Heart left ventricle (tissue), 16 donors: ENCODE measurements at regions not wholly inside any gene's neighbourhood (a gene's known extent, or its start where the extent isn't known, plus 50 kb on each side); places are given as distances from the start of the nearest gene placed in this dataset.

Experiments used
- ATAC-seq, 4 donors: fragments of 200-7000 bp; cut with Tn5 transposase; one replicate each; pipeline ENCODE4 v1.9.1; 2020 to 2022; ENCODE audit warnings: moderate library complexity in 4 of 4, mild to moderate bottlenecking in 3 of 4, moderate number of reproducible peaks in 1 of 4
- DNase-seq, 5 donors: peaks; one replicate each; pipeline ENCODE4 v3.0.0-alpha.2; 2020
- H3K27ac ChIP-seq, 12 donors: fragments of 200-600 bp; sonication (generic) in 4 of 12; one replicate each; pipeline versions ENCODE4 v1.5.0 to v1.8.0; 2016 to 2022; ENCODE audit warnings: mild to moderate bottlenecking in 2 of 12
- H3K27me3 ChIP-seq, 9 donors: fragments of 200-600 bp; sonication (generic) in 2 of 9; one replicate each; pipeline versions ENCODE4 v1.5.1 to v1.8.0; 2016 to 2022; ENCODE audit warnings: mild to moderate bottlenecking in 3 of 9
- H3K36me3 ChIP-seq, 9 donors: fragments of 200-600 bp; sonication (generic) in 2 of 9; one replicate each; pipeline versions ENCODE4 v1.5.0 to v1.8.0; 2018 to 2022; ENCODE audit warnings: mild to moderate bottlenecking in 2 of 9
- H3K4me1 ChIP-seq, 12 donors: fragments of 200-600 bp; sonication (generic) in 4 of 12; one replicate each; pipeline versions ENCODE4 v1.5.0 to v1.8.0; 2016 to 2022; ENCODE audit warnings: mild to moderate bottlenecking in 3 of 12
- H3K4me3 ChIP-seq, 12 donors: fragments of 200-600 bp; sonication (generic) in 4 of 12; one replicate each; pipeline versions ENCODE4 v1.5.0 to v1.8.0; 2017 to 2022; ENCODE audit warnings: mild to moderate bottlenecking in 9 of 12, moderate library complexity in 4 of 12
- H3K9me3 ChIP-seq, 12 donors: fragments of 200-600 bp; sonication (generic) in 4 of 12; one replicate each; pipeline versions ENCODE4 v1.5.0 to v1.8.0; 2016 to 2022; ENCODE audit warnings: mild to moderate bottlenecking in 1 of 12
- POLR2A ChIP-seq, 2 donors: fragments of 450-650 bp; IDR thresholded peaks; one replicate each; pipeline ENCODE4 v1.6.1; 2017; ENCODE audit warnings: antibody characterized with exemption in 2 of 2, mild to moderate bottlenecking in 2 of 2, moderate library complexity in 2 of 2
- WGBS, 4 donors: extraction: QIAGEN DNeasy Blood & Tissue Kit in 2 of 4; methylation state at CpG; one replicate each; pipeline versions ENCODE4 v1.1.5 to v1.1.7; 2013 to 2018; 5-methylcytosine and 5-hydroxymethylcytosine counted together
- intact Hi-C, 10 donors: fragments of 100-400 bp; cut with DNase I; formaldehyde crosslinking; loops; one replicate each; pipeline versions ENCODE4 v1.11.1 to v1.14.2; 2022
- TF ChIP-seq, protein P1 (sequence below), 12 donors: fragments of 200-600 bp; sonication (generic) in 4 of 12; IDR thresholded peaks; one replicate each; pipeline versions ENCODE4 v1.5.0 to v1.8.0; 2018 to 2022; ENCODE audit warnings: antibody characterized with exemption in 12 of 12, mild to moderate bottlenecking in 5 of 12
- donor health status: ischemic (EF 13 %, LVEDD 7.1; RV severe dilation, severe dysfunction).
- donor health status: healthy with polysubstance abuse.
- donor health status: DM: no; HTN: yes; CAD: no.
- donor health status: DM: no; HTN: no; CAD: no.
- donor health status: ischemic (EF 25% LVEDD 6.9; RV normal size, moderate dysfunction).
- donor health status: ischemic (EF 25% LVEDD 5.7; RV mildly dilated, moderate dysfunction).
- donor health status: healthy.
- donor health status: DM: yes; HTN: yes; CAD: no.
- donor health status: ischemic (EF 35%, LVEDD 5.7; RV mildly dilated, moderate dysfunction).
- donor health status: nonischemic (EF 11% LVEDD 7.7; RV severe dilation, severe dysfunction).
- donor health status: DM: yes; HTN: yes; CAD: no.
- donor health status: PGD.
- donor health status: ischemic (EF 29% LVEDD 5.4; RV normal size, mild dysfunction).
- donor health status: nonischemic (EF 23%, LVEDD 6.1; RV moderate dilation, normal function).

DNA sequence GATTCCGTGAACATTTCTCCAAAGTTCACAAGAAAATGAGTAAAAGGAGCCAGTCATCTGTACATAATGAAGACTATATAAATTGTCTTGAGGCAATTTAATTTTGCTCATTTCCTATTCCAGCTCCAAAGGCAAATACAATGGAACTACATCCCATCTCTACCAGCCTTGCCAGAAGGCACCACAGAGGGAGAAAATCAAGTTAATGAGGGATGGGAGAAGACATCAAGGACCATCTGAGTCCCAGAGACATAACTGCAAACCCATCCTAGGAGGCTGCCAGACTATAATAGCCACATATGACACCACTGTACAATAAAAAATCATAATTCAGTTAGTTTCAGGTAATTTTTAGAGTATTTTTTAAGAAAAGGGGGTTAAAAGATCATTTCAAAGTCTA is 136.3 kb upstream of the RGMB start:
- peaks cover 0 to 14% (median 0%) of the 10 kb centered on the region in 12 donors for H3K4me1 ChIP-seq
- H3K9me3 ChIP-seq = no peaks in the 10 kb centered on the region
- WGBS, 4 donors = 81 to 96% (median 85%) methylated on average over 1 of the region's 1 CpG
- H3K27me3 ChIP-seq = no peaks in the 10 kb centered on the region
- TF ChIP-seq POLR2A (IDR thresholded peaks at IDR 0.05) = no peak
- TF ChIP-seq, protein P1, sequence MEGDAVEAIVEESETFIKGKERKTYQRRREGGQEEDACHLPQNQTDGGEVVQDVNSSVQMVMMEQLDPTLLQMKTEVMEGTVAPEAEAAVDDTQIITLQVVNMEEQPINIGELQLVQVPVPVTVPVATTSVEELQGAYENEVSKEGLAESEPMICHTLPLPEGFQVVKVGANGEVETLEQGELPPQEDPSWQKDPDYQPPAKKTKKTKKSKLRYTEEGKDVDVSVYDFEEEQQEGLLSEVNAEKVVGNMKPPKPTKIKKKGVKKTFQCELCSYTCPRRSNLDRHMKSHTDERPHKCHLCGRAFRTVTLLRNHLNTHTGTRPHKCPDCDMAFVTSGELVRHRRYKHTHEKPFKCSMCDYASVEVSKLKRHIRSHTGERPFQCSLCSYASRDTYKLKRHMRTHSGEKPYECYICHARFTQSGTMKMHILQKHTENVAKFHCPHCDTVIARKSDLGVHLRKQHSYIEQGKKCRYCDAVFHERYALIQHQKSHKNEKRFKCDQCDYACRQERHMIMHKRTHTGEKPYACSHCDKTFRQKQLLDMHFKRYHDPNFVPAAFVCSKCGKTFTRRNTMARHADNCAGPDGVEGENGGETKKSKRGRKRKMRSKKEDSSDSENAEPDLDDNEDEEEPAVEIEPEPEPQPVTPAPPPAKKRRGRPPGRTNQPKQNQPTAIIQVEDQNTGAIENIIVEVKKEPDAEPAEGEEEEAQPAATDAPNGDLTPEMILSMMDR (IDR thresholded peaks at IDR 0.05) = no peak
- intact Hi-C loops = no loop called here
- H3K27ac ChIP-seq = no peak overlapping the region
- ATAC-seq (no peak), DNase-seq (no peak)
- H3K4me3 ChIP-seq = no peak overlapping the region
- no peaks in the 10 kb centered on the region for H3K36me3 ChIP-seq

DNA sequence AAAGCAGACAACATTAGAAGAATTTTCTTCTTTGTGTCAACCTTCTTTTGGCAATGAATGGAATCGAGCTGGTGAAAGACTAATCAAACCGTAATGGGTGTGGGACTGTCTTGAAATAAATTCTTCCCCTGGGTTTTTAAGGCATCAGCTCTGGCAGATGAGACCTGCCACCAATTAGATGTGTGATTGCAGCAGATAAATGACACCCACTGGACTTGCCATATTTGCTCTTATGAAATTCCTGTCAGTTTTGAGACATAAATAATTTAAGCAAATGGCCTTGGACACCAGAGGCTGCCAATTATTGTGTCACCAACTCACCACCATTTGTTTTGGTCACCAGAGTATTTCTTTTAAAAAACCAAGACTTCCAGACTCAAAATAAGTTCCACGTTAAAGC is 135.9 kb upstream of the RGMB start:
- Histone ChIP-seq H3K27ac (no peak overlapping the region), H3K4me1 (peaks cover 0 to 14% (median 0%) of the 10 kb centered on the region in 12 donors), H3K27me3 (no peaks in the 10 kb centered on the region), H3K4me3 (no peak overlapping the region), H3K9me3 (no peaks in the 10 kb centered on the region), H3K36me3 (no peaks in the 10 kb centered on the region)
- TF ChIP-seq POLR2A (IDR thresholded peaks at IDR 0.05) = no peak
- TF ChIP-seq, protein P1 (IDR thresholded peaks at IDR 0.05) = no peak
- intact Hi-C loops = no loop called here
- 62 to 71% (median 69%) methylated on average over 3 of the region's 3 CpGs for WGBS, 4 donors
- no peak for DNase-seq
- no peak for ATAC-seq

DNA sequence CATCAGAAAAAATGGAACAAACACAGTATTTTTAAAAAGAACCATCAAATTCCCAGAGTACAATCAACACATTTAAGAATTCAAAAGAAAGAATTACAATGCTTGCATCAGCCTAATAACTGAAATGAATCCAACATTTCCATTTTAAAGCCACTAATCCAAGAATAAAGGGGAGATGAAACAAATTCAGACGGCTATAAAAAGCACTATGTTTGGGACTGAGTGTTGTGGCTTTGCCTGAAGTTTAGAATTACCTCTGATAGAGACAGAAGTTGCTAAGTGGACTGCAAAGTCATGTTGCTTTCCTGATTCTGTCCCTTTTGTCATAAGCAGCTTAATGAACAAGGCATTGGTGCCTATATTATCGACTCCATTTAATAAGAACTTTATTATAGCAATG is 135.4 kb upstream of the RGMB start:
- H3K4me3 ChIP-seq = no peak overlapping the region
- peaks cover 0 to 14% (median 0%) of the 10 kb centered on the region in 12 donors for H3K4me1 ChIP-seq
- H3K9me3 ChIP-seq = no peaks in the 10 kb centered on the region
- DNase-seq = no peak
- TF ChIP-seq, protein P1 (IDR thresholded peaks at IDR 0.05) = no peak
- no peak for TF ChIP-seq POLR2A (IDR thresholded peaks at IDR 0.05)
- ATAC-seq = no peak
- 60 to 64% (median 62%) methylated on average over 2 of the region's 2 CpGs for WGBS, 4 donors
- H3K36me3 ChIP-seq = no peaks in the 10 kb centered on the region
- H3K27ac ChIP-seq = no peak overlapping the region
- intact Hi-C loops = no loop called here
- no peaks in the 10 kb centered on the region for H3K27me3 ChIP-seq

DNA sequence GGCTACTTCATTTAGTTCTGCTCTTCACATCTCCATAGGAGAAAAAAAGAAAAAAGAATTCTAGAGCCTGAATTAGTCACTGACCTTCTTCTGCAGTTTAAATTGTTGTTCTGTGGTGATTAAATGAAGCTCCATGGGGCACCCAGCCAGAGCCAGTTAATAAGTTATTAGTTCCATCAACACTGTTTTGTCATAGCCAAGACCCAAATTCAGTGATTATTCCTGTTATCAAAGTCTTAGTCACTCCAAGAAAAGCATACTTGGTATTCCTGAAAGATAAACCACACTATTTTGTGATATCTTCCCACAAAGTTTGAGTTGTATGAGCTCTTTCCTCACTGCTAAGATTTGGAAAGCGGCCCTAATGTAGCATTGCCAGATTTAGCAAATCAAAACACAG is 134.8 kb upstream of the RGMB start:
- no peak for TF ChIP-seq POLR2A (IDR thresholded peaks at IDR 0.05)
- TF ChIP-seq, protein P1 (IDR thresholded peaks at IDR 0.05) = no peak
- ATAC-seq = no peak
- no peak overlapping the region for H3K4me3 ChIP-seq

More for the DNA sequence above, 134.8 kb upstream of the RGMB start:
- Histone ChIP-seq H3K4me1 (peaks cover 0 to 14% (median 0%) of the 10 kb centered on the region in 12 donors), H3K36me3 (no peaks in the 10 kb centered on the region), H3K27ac (no peak overlapping the region), H3K27me3 (no peaks in the 10 kb centered on the region), H3K9me3 (no peaks in the 10 kb centered on the region)
- intact Hi-C loops = no loop called here
- WGBS, 4 donors = 37 to 50% (median 42%) methylated on average over 1 of the region's 1 CpG
- DNase-seq = peak in 1 of 5 donors; percentile 53
